ENCODE measurements at regions not wholly inside any gene's neighbourhood (a gene's known extent, or its start where the extent isn't known, plus 50 kb on each side); places are given as distances from the start of the nearest gene placed in this dataset.
A peak's percentile ranks its signal among the peaks of the same experiment; 100 is the strongest.

GRCh38 chr4:180926277-180926676, 1316.9 kb upstream of the TENM3 start:
- H3K4me2 ChIP-seq (ENCODE audit: low read length) = no peak overlapping the region
- H3K9me3 ChIP-seq (ENCODE audit: insufficient read depth, low read depth, low read length) = peaks cover 1% of the 10 kb centered on the region
- H3K18ac ChIP-seq (ENCODE audit: low read length) = no peak overlapping the region
- no peak overlapping the region for H2AK5ac ChIP-seq (ENCODE audit: low read length)
- no peak overlapping the region for H3K27ac ChIP-seq (ENCODE audit: low read depth, low read length)
- no peaks in the 10 kb centered on the region for H3K27me3 ChIP-seq (ENCODE audit: insufficient read depth, low read length)
- no CpG with 5 or more reads among the region's 1 CpG for WGBS (ENCODE audit: extremely low coverage, insufficient coverage, insufficient read length)
- no peak overlapping the region for H2BK5ac ChIP-seq (ENCODE audit: low read depth, low read length, poor library complexity)
- H3K79me2 ChIP-seq (ENCODE audit: control insufficient read depth, insufficient read depth, low read length, poor library complexity) = no peaks in the 10 kb centered on the region
- DNase-seq = no peak
- no peak overlapping the region for H3K9ac ChIP-seq (ENCODE audit: low read length)
- no peaks in the 10 kb centered on the region for H3K4me1 ChIP-seq (ENCODE audit: control insufficient read depth in 1 of 2, insufficient read depth in 2 of 2, low read length in 2 of 2)
- H4K91ac ChIP-seq (ENCODE audit: low read depth, low read length) = no peak overlapping the region
- H4K12ac ChIP-seq (ENCODE audit: low read depth, low read length) = no peak overlapping the region
- no peak overlapping the region for H2AFZ ChIP-seq (ENCODE audit: insufficient read depth, low read length, poor library complexity)
- H3K23ac ChIP-seq (ENCODE audit: low read length) = no peak overlapping the region
- H3K14ac ChIP-seq (ENCODE audit: low read length) = no peak overlapping the region
- no peak overlapping the region for H3K4ac ChIP-seq (ENCODE audit: low read depth, low read length)
- no peak overlapping the region for H2BK120ac ChIP-seq (ENCODE audit: insufficient read depth, low read length, poor library complexity)
- H4K8ac ChIP-seq (ENCODE audit: low read depth, low read length) = no peak overlapping the region
- no peak overlapping the region for H3K4me3 ChIP-seq (ENCODE audit: low read depth, low read length)
- no peaks in the 10 kb centered on the region for H3K36me3 ChIP-seq (ENCODE audit: control insufficient read depth in 1 of 2, insufficient read depth in 2 of 2, low read length in 2 of 2)
- H2BK12ac ChIP-seq (ENCODE audit: low read length) = no peak overlapping the region
- H3K79me1 ChIP-seq (ENCODE audit: low read length) = no peaks in the 10 kb centered on the region

- no peak overlapping the region for H3K18ac ChIP-seq (ENCODE audit: low read length)
- no peaks in the 10 kb centered on the region for H3K36me3 ChIP-seq (ENCODE audit: control insufficient read depth in 1 of 2, insufficient read depth in 2 of 2, low read length in 2 of 2)
- H3K9me3 ChIP-seq (ENCODE audit: insufficient read depth, low read depth, low read length) = no peaks in the 10 kb centered on the region
- no peaks in the 10 kb centered on the region for H3K79me1 ChIP-seq (ENCODE audit: low read length)
- H4K8ac ChIP-seq (ENCODE audit: low read depth, low read length) = no peak overlapping the region
- no peaks in the 10 kb centered on the region for H3K27me3 ChIP-seq (ENCODE audit: insufficient read depth, low read length)
- no peak overlapping the region for H3K23ac ChIP-seq (ENCODE audit: low read length)
- no peak overlapping the region for H2BK12ac ChIP-seq (ENCODE audit: low read length)
- H2BK5ac ChIP-seq (ENCODE audit: low read depth, low read length, poor library complexity) = no peak overlapping the region
- no peak overlapping the region for H3K4me3 ChIP-seq (ENCODE audit: low read depth, low read length)
- no peak overlapping the region for H4K12ac ChIP-seq (ENCODE audit: low read depth, low read length)
- H3K4ac ChIP-seq (ENCODE audit: low read depth, low read length) = no peak overlapping the region
- H3K79me2 ChIP-seq (ENCODE audit: control insufficient read depth, insufficient read depth, low read length, poor library complexity) = no peaks in the 10 kb centered on the region
- no peak overlapping the region for H4K91ac ChIP-seq (ENCODE audit: low read depth, low read length)
- no peak overlapping the region for H3K14ac ChIP-seq (ENCODE audit: low read length)
- WGBS (ENCODE audit: extremely low coverage, insufficient coverage, insufficient read length) = no CpG with 5 or more reads among the region's 4 CpGs
- no peak overlapping the region for H3K9ac ChIP-seq (ENCODE audit: low read length)
- H3K4me1 ChIP-seq (ENCODE audit: control insufficient read depth in 1 of 2, insufficient read depth in 2 of 2, low read length in 2 of 2) = peaks cover 0 to 2% of the 10 kb centered on the region in 2 experiments
- H3K27ac ChIP-seq (ENCODE audit: low read depth, low read length) = no peak overlapping the region
- no peak overlapping the region for H2AK5ac ChIP-seq (ENCODE audit: low read length)
- H2AFZ ChIP-seq (ENCODE audit: insufficient read depth, low read length, poor library complexity) = no peak overlapping the region
- H3K4me2 ChIP-seq (ENCODE audit: low read length) = no peak overlapping the region
- peak in 1 of 2 donors; percentile 31 for DNase-seq
- H2BK120ac ChIP-seq (ENCODE audit: insufficient read depth, low read length, poor library complexity) = no peak overlapping the region
These were observed 1310.7 kb upstream of the TENM3 start for GRCh38 chr4:180932370-180933001.

- WGBS (ENCODE audit: extremely low coverage, insufficient coverage, insufficient read length) = no CpG with 5 or more reads among the region's 3 CpGs
- H4K91ac ChIP-seq (ENCODE audit: low read depth, low read length) = no peak overlapping the region
These were observed 1306.1 kb upstream of the TENM3 start for GRCh38 chr4:180937083-180937482.

GRCh38 chr4:180940680-180941079, 1302.5 kb upstream of the TENM3 start:
- Histone ChIP-seq H2BK5ac (ENCODE audit: low read depth, low read length, poor library complexity) (no peak overlapping the region), H3K9ac (ENCODE audit: low read length) (no peak overlapping the region), H4K12ac (ENCODE audit: low read depth, low read length) (no peak overlapping the region), H4K91ac (ENCODE audit: low read depth, low read length) (no peak overlapping the region), H2BK120ac (ENCODE audit: insufficient read depth, low read length, poor library complexity) (no peak overlapping the region), H3K4me2 (ENCODE audit: low read length) (no peak overlapping the region), H3K9me3 (ENCODE audit: insufficient read depth, low read depth, low read length) (no peaks in the 10 kb centered on the region), H3K23ac (ENCODE audit: low read length) (no peak overlapping the region), H3K79me1 (ENCODE audit: low read length) (no peaks in the 10 kb centered on the region), H3K27me3 (ENCODE audit: insufficient read depth, low read length) (no peaks in the 10 kb centered on the region), H2AFZ (ENCODE audit: insufficient read depth, low read length, poor library complexity) (no peak overlapping the region), H2BK12ac (ENCODE audit: low read length) (no peak overlapping the region), H3K79me2 (ENCODE audit: control insufficient read depth, insufficient read depth, low read length, poor library complexity) (no peaks in the 10 kb centered on the region), H2AK5ac (ENCODE audit: low read length) (no peak overlapping the region), H3K36me3 (ENCODE audit: control insufficient read depth in 1 of 2, insufficient read depth in 2 of 2, low read length in 2 of 2) (no peaks in the 10 kb centered on the region), H3K14ac (ENCODE audit: low read length) (no peak overlapping the region), H3K4me1 (ENCODE audit: control insufficient read depth in 1 of 2, insufficient read depth in 2 of 2, low read length in 2 of 2) (peaks cover 0 to 2% of the 10 kb centered on the region in 2 experiments), H3K18ac (ENCODE audit: low read length) (no peak overlapping the region), H3K4me3 (ENCODE audit: low read depth, low read length) (no peak overlapping the region), H4K8ac (ENCODE audit: low read depth, low read length) (no peak overlapping the region), H3K27ac (ENCODE audit: low read depth, low read length) (no peak overlapping the region), H3K4ac (ENCODE audit: low read depth, low read length) (no peak overlapping the region)
- DNase-seq = no peak
- no CpG with 5 or more reads among the region's 1 CpG for WGBS (ENCODE audit: extremely low coverage, insufficient coverage, insufficient read length)

More at GRCh38 chr4:180937083-180937482, 1306.1 kb upstream of the TENM3 start:
- H3K18ac ChIP-seq (ENCODE audit: low read length) = no peak overlapping the region
- H2BK12ac ChIP-seq (ENCODE audit: low read length) = no peak overlapping the region
- no peak overlapping the region for H3K4me3 ChIP-seq (ENCODE audit: low read depth, low read length)
- no peak overlapping the region for H4K8ac ChIP-seq (ENCODE audit: low read depth, low read length)
- no peak overlapping the region for H2BK120ac ChIP-seq (ENCODE audit: insufficient read depth, low read length, poor library complexity)
- no peak overlapping the region for H3K4ac ChIP-seq (ENCODE audit: low read depth, low read length)
- no peaks in the 10 kb centered on the region for H3K79me1 ChIP-seq (ENCODE audit: low read length)
- H3K27me3 ChIP-seq (ENCODE audit: insufficient read depth, low read length) = no peaks in the 10 kb centered on the region
- H4K12ac ChIP-seq (ENCODE audit: low read depth, low read length) = no peak overlapping the region
- no peaks in the 10 kb centered on the region for H3K36me3 ChIP-seq (ENCODE audit: control insufficient read depth in 1 of 2, insufficient read depth in 2 of 2, low read length in 2 of 2)
- no peak overlapping the region for H3K4me2 ChIP-seq (ENCODE audit: low read length)
- no peak overlapping the region for H2AFZ ChIP-seq (ENCODE audit: insufficient read depth, low read length, poor library complexity)
- H3K9ac ChIP-seq (ENCODE audit: low read length) = no peak overlapping the region
- no peak overlapping the region for H2AK5ac ChIP-seq (ENCODE audit: low read length)
- no peak overlapping the region for H3K14ac ChIP-seq (ENCODE audit: low read length)
- H2BK5ac ChIP-seq (ENCODE audit: low read depth, low read length, poor library complexity) = no peak overlapping the region
- peaks cover 0 to 4% of the 10 kb centered on the region in 2 experiments for H3K4me1 ChIP-seq (ENCODE audit: control insufficient read depth in 1 of 2, insufficient read depth in 2 of 2, low read length in 2 of 2)
- no peak overlapping the region for H3K27ac ChIP-seq (ENCODE audit: low read depth, low read length)
- no peaks in the 10 kb centered on the region for H3K79me2 ChIP-seq (ENCODE audit: control insufficient read depth, insufficient read depth, low read length, poor library complexity)
- DNase-seq = no peak
- H3K9me3 ChIP-seq (ENCODE audit: insufficient read depth, low read depth, low read length) = no peaks in the 10 kb centered on the region
- no peak overlapping the region for H3K23ac ChIP-seq (ENCODE audit: low read length)
